Astrocyte (in vitro differentiated cells and primary cell): ENCODE measurements at regions not wholly inside any gene's neighbourhood (a gene's known extent, or its start where the extent isn't known, plus 50 kb on each side); places are given as distances from the start of the nearest gene placed in this dataset.
A peak's percentile ranks its signal among the peaks of the same experiment; 100 is the strongest.

Source experiments
- DNase-seq: peaks from one replicate; pipeline ENCODE4 v3.0.0-alpha.2; 2010; ENCODE audit warnings: low read depth
- FAIRE-seq: peaks from 2 replicates; lab custom pipeline; 2011; peaks lifted over from hg19 to GRCh38; lab: Jason Lieb, UNC
- H2AFZ ChIP-seq: 2 replicates; pipeline ENCODE4 v1.6.0; 2012; ENCODE audit warnings: low read depth, low read length, inconsistent platforms
- H3K27ac ChIP-seq: 2 replicates; pipeline ENCODE4 v1.5.1; 2011; ENCODE audit warnings: low read depth, low read length, inconsistent platforms
- H3K27me3 ChIP-seq: 2 replicates; pipeline ENCODE4 v1.6.0; 2011; ENCODE audit warnings: low read length, inconsistent platforms; ENCODE audit not compliant: insufficient read depth
- H3K36me3 ChIP-seq: 2 replicates; pipeline ENCODE4 v1.5.1; 2011; ENCODE audit warnings: low read length, inconsistent platforms; ENCODE audit not compliant: insufficient read depth
- H3K4me1 ChIP-seq: 2 replicates; pipeline ENCODE4 v1.5.1; 2011; ENCODE audit warnings: low read length, inconsistent platforms; ENCODE audit not compliant: insufficient read depth
- H3K4me2 ChIP-seq: 2 replicates; pipeline ENCODE4 v1.6.0; 2012; ENCODE audit warnings: low read length, inconsistent platforms
- H3K4me3 ChIP-seq: 2 replicates; pipeline ENCODE4 v1.5.1; 2011; ENCODE audit warnings: low read depth, mild to moderate bottlenecking, low read length, inconsistent platforms; ENCODE audit not compliant: insufficient read depth
- H3K79me2 ChIP-seq: 2 replicates; pipeline ENCODE4 v1.6.0; 2012; ENCODE audit warnings: mild to moderate bottlenecking, low read length, inconsistent platforms; ENCODE audit not compliant: insufficient read depth
- H3K9ac ChIP-seq: 2 replicates; pipeline ENCODE4 v1.6.0; 2012; ENCODE audit warnings: mild to moderate bottlenecking, low read length, inconsistent platforms
- H3K9me3 ChIP-seq: 2 replicates; pipeline ENCODE4 v1.5.1; 2012; ENCODE audit warnings: low read depth, mild to moderate bottlenecking, low read length, inconsistent platforms; ENCODE audit not compliant: insufficient read depth
- H4K20me1 ChIP-seq: 2 replicates; pipeline ENCODE4 v1.6.0; 2012; ENCODE audit warnings: low read length, inconsistent platforms; ENCODE audit not compliant: insufficient read depth
- H3K27ac Mint-ChIP-seq: one replicate; pipeline ENCODE4 v1.8.0; 2021; ENCODE audit warnings: mild to moderate bottlenecking, mixed read lengths; ENCODE audit not compliant: unreplicated experiment
- H3K27me3 Mint-ChIP-seq: one replicate; pipeline ENCODE4 v1.8.0; 2021; ENCODE audit warnings: low read depth, mixed read lengths; ENCODE audit not compliant: unreplicated experiment
- H3K36me3 Mint-ChIP-seq: one replicate; pipeline ENCODE4 v1.8.0; 2021; ENCODE audit warnings: low read depth, mixed read lengths; ENCODE audit not compliant: unreplicated experiment
- H3K4me1 Mint-ChIP-seq: one replicate; pipeline ENCODE4 v1.8.0; 2021; ENCODE audit warnings: low read depth, mixed read lengths; ENCODE audit not compliant: unreplicated experiment
- H3K4me3 Mint-ChIP-seq: one replicate; pipeline ENCODE4 v1.8.0; 2021; ENCODE audit warnings: mild to moderate bottlenecking, moderate library complexity, mixed read lengths; ENCODE audit not compliant: unreplicated experiment
- H3K9me3 Mint-ChIP-seq: one replicate; pipeline ENCODE4 v1.8.0; 2021; ENCODE audit warnings: mild to moderate bottlenecking, mixed read lengths; ENCODE audit not compliant: unreplicated experiment
- EZH2 ChIP-seq: IDR thresholded peaks from 2 replicates; pipeline ENCODE4 v1.6.1; 2012; ENCODE audit warnings: mild to moderate bottlenecking, low read length, inconsistent platforms; ENCODE audit not compliant: insufficient read depth
- TF ChIP-seq, protein P1 (sequence below): IDR thresholded peaks from 2 replicates; pipeline ENCODE4 v1.5.1; 2011; ENCODE audit warnings: low read depth, mild to moderate bottlenecking, inconsistent platforms, low read length, moderate library complexity; ENCODE audit not compliant: insufficient read depth

DNA sequence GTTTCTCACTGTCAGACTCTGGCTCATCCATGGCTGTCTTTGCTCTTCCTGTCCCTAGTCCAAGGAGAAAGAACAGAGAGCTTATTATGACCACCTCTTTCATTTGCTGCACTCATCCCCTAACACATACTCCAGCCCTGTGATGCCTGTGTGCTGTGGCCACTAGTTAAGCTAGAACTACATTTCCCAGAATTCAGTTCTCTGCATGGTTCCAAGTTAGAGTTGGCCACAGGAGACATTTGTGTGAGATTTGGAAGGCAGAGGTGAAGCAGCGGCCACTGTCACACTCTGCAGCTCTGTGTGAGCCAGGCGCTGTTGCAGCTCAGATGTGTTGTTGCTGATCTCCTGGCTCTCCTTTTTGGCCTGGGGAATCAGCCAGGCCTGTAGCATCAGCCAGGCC is 188.2 kb upstream of the ATP6AP2 start:
- no peak overlapping the region for H3K9ac ChIP-seq
- no peak overlapping the region for H2AFZ ChIP-seq
- H3K27ac Mint-ChIP-seq = no peak overlapping the region
- peaks cover 1% of the 10 kb centered on the region for H3K27me3 Mint-ChIP-seq
- no peaks in the 10 kb centered on the region for H3K9me3 ChIP-seq
- H4K20me1 ChIP-seq = no peaks in the 10 kb centered on the region
- no peak for TF ChIP-seq EZH2
- TF ChIP-seq, protein P1, sequence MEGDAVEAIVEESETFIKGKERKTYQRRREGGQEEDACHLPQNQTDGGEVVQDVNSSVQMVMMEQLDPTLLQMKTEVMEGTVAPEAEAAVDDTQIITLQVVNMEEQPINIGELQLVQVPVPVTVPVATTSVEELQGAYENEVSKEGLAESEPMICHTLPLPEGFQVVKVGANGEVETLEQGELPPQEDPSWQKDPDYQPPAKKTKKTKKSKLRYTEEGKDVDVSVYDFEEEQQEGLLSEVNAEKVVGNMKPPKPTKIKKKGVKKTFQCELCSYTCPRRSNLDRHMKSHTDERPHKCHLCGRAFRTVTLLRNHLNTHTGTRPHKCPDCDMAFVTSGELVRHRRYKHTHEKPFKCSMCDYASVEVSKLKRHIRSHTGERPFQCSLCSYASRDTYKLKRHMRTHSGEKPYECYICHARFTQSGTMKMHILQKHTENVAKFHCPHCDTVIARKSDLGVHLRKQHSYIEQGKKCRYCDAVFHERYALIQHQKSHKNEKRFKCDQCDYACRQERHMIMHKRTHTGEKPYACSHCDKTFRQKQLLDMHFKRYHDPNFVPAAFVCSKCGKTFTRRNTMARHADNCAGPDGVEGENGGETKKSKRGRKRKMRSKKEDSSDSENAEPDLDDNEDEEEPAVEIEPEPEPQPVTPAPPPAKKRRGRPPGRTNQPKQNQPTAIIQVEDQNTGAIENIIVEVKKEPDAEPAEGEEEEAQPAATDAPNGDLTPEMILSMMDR = no peak
- DNase-seq (no peak), FAIRE-seq (peak; percentile 39)
- no peaks in the 10 kb centered on the region for H3K79me2 ChIP-seq
- no peaks in the 10 kb centered on the region for H3K27me3 ChIP-seq
- H3K4me1 ChIP-seq = no peaks in the 10 kb centered on the region
- no peaks in the 10 kb centered on the region for H3K9me3 Mint-ChIP-seq
- no peak overlapping the region for H3K4me2 ChIP-seq
- H3K4me3 Mint-ChIP-seq = no peak overlapping the region
- H3K36me3 Mint-ChIP-seq = peaks cover 3% of the 10 kb centered on the region
- H3K27ac ChIP-seq = no peak overlapping the region
- no peaks in the 10 kb centered on the region for H3K4me1 Mint-ChIP-seq
- H3K4me3 ChIP-seq = no peak overlapping the region
- no peaks in the 10 kb centered on the region for H3K36me3 ChIP-seq

DNA sequence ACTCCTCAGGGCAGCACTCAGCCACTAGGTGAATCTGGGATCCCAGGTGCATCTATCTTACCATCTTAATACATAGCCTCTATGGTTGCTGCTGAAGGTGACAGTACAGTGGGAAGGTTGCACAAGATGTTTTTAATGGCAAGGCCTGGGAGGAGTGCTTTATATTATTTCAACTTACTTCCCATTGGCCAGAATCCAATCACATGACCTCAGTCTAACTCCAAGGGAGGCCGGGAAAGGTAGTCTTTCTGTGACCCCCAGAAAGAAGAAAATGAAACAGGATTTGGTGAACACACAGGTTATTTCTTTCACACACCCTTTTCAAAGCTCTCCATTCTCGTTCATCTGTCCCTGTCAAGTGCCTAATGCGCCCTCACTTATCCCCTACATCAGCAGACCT is 189.1 kb upstream of the ATP6AP2 start:
- Histone ChIP-seq H3K27me3 (no peaks in the 10 kb centered on the region), H3K4me2 (no peak overlapping the region), H3K36me3 (no peaks in the 10 kb centered on the region), H4K20me1 (no peaks in the 10 kb centered on the region), H3K9ac (no peak overlapping the region), H3K27ac (no peak overlapping the region), H2AFZ (no peak overlapping the region), H3K79me2 (no peaks in the 10 kb centered on the region), H3K4me1 (no peaks in the 10 kb centered on the region), H3K9me3 (no peaks in the 10 kb centered on the region), H3K4me3 (no peak overlapping the region)
- no peaks in the 10 kb centered on the region for H3K4me1 Mint-ChIP-seq
- TF ChIP-seq, protein P1 = no peak
- no peak for TF ChIP-seq EZH2
- no peaks in the 10 kb centered on the region for H3K9me3 Mint-ChIP-seq
- no peak overlapping the region for H3K27ac Mint-ChIP-seq
- no peak for DNase-seq
- no peaks in the 10 kb centered on the region for H3K36me3 Mint-ChIP-seq
- H3K4me3 Mint-ChIP-seq = no peak overlapping the region
- H3K27me3 Mint-ChIP-seq = peaks cover 1% of the 10 kb centered on the region
- peak; percentile 83 for FAIRE-seq

DNA sequence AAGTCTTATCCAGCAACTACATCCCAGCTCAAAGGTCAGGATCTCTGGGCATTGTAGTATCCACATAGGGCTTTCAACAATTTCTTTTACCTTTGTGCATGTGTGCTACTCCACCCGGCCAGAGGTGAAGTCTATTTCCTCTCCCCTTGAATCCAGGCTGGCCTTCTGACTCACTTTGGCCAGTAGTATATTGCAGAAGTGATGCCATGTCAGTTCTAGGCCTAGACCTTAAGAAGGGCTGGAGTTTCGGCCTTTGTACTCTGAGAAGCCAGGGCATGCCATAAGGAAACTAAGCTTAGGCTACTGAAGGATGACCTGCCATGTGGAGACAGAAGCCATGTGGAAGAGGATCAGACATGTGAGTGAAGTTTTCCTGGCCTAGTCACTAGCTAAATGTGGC is 191.2 kb upstream of the ATP6AP2 start:
- Mint-ChIP-seq H3K27ac (no peak overlapping the region), H3K36me3 (no peaks in the 10 kb centered on the region), H3K9me3 (no peaks in the 10 kb centered on the region), H3K4me3 (no peak overlapping the region), H3K4me1 (no peaks in the 10 kb centered on the region), H3K27me3 (peaks cover 1% of the 10 kb centered on the region)
- Histone ChIP-seq H3K79me2 (no peaks in the 10 kb centered on the region), H4K20me1 (no peaks in the 10 kb centered on the region), H2AFZ (no peak overlapping the region), H3K27me3 (no peaks in the 10 kb centered on the region), H3K27ac (no peak overlapping the region), H3K4me1 (no peaks in the 10 kb centered on the region), H3K4me3 (no peak overlapping the region), H3K9me3 (no peaks in the 10 kb centered on the region), H3K4me2 (no peak overlapping the region), H3K9ac (no peak overlapping the region), H3K36me3 (no peaks in the 10 kb centered on the region)
- TF ChIP-seq, protein P1 = no peak
- TF ChIP-seq EZH2 = no peak
- FAIRE-seq (no peak), DNase-seq (no peak)
